ENCODE measurements at regions not wholly inside any gene's neighbourhood (a gene's known extent, or its start where the extent isn't known, plus 50 kb on each side); places are given as distances from the start of the nearest gene placed in this dataset.
A peak's percentile ranks its signal among the peaks of the same experiment; 100 is the strongest.

GRCh38 chr1:105017587-105017986 is 1267.9 kb downstream of the AMY1C start:
- Mint-ChIP-seq H3K27ac (no peak overlapping the region), H3K27me3 (no peaks in the 10 kb centered on the region), H3K4me3 (ENCODE audit: low read depth) (no peak overlapping the region), H3K4me1 (ENCODE audit: low read depth) (no peaks in the 10 kb centered on the region), H3K9me3 (ENCODE audit: low read depth) (no peaks in the 10 kb centered on the region), H3K36me3 (ENCODE audit: insufficient read depth) (no peaks in the 10 kb centered on the region)
- no peak for DNase-seq (ENCODE audit: low spot score, unreplicated experiment)
- no peak for TF ChIP-seq CTCF (IDR thresholded peaks at IDR 0.05; ENCODE audit: unreplicated experiment)

DNA sequence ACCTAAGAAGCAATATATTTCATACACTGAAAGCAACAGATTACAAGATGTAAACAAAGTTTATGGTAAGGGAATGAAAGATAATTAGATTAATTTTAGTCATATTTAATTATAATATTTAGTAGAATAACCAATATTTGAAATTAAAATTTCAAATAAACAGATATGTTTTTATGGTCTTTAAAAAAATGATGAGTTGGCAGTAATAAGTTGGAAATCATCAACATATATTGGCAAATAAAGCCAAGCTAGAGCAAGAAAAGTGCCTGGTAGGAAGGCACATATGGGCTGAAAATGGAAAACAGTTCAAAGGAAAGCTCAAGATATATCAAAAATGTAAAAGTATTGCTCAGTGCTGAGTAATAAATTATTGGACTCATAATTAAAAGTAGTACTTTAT is 1274.0 kb downstream of the AMY1C start:
- H3K27me3 Mint-ChIP-seq: no peaks in the 10 kb centered on the region
- no peak for TF ChIP-seq CTCF (IDR thresholded peaks at IDR 0.05; ENCODE audit: unreplicated experiment)
- no peak overlapping the region for H3K4me3 Mint-ChIP-seq (ENCODE audit: low read depth)
- no peak overlapping the region for H3K27ac Mint-ChIP-seq
- H3K4me1 Mint-ChIP-seq (ENCODE audit: low read depth): no peaks in the 10 kb centered on the region
- H3K36me3 Mint-ChIP-seq (ENCODE audit: insufficient read depth): no peaks in the 10 kb centered on the region
- no peak for DNase-seq (ENCODE audit: low spot score, unreplicated experiment)
- no peaks in the 10 kb centered on the region for H3K9me3 Mint-ChIP-seq (ENCODE audit: low read depth)

- no peaks in the 10 kb centered on the region for H3K36me3 Mint-ChIP-seq (ENCODE audit: insufficient read depth)
- no peak overlapping the region for H3K27ac Mint-ChIP-seq
- H3K27me3 Mint-ChIP-seq: no peaks in the 10 kb centered on the region
- H3K9me3 Mint-ChIP-seq (ENCODE audit: low read depth): no peaks in the 10 kb centered on the region
- H3K4me3 Mint-ChIP-seq (ENCODE audit: low read depth): no peak overlapping the region
- H3K4me1 Mint-ChIP-seq (ENCODE audit: low read depth): peaks cover 4% of the 10 kb centered on the region
- TF ChIP-seq CTCF (IDR thresholded peaks at IDR 0.05; ENCODE audit: unreplicated experiment): peak; percentile 19
- no peak for DNase-seq (ENCODE audit: low spot score, unreplicated experiment)
Observed at GRCh38 chr1:105027838-105028471, 1278.3 kb downstream of the AMY1C start.

- Mint-ChIP-seq H3K27ac (no peak overlapping the region), H3K4me1 (ENCODE audit: low read depth) (no peaks in the 10 kb centered on the region), H3K36me3 (ENCODE audit: insufficient read depth) (no peaks in the 10 kb centered on the region), H3K4me3 (ENCODE audit: low read depth) (no peak overlapping the region), H3K9me3 (ENCODE audit: low read depth) (peaks cover 6% of the 10 kb centered on the region), H3K27me3 (no peaks in the 10 kb centered on the region)
- no peak for DNase-seq (ENCODE audit: low spot score, unreplicated experiment)
- TF ChIP-seq CTCF (IDR thresholded peaks at IDR 0.05; ENCODE audit: unreplicated experiment): no peak
Observed at GRCh38 chr1:105072446-105072845, 1322.7 kb downstream of the AMY1C start.

DNA sequence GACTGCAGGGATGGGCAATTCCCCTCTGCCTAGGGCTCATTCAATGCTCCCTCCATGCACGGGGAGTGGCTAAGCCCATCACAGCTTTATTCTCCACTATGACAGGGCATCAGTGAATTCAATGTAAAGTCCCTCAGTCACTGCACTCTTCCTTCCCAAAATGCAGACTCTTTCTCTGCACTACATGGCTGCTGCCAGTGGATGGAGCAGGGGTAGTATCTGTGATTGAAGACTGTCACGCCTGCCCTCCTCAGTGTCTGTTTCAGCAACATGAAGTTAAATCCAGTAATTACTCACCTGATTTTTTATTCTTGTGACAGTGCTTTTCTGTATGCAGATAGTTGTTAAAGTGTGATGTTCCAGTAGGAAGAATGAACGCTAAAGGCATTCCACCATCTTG is 1323.2 kb downstream of the AMY1C start:
- Mint-ChIP-seq H3K36me3 (ENCODE audit: insufficient read depth) (no peaks in the 10 kb centered on the region), H3K9me3 (ENCODE audit: low read depth) (peaks cover 3% of the 10 kb centered on the region), H3K27me3 (no peaks in the 10 kb centered on the region), H3K27ac (no peak overlapping the region), H3K4me3 (ENCODE audit: low read depth) (no peak overlapping the region), H3K4me1 (ENCODE audit: low read depth) (no peaks in the 10 kb centered on the region)
- no peak for DNase-seq (ENCODE audit: low spot score, unreplicated experiment)
- no peak for TF ChIP-seq CTCF (IDR thresholded peaks at IDR 0.05; ENCODE audit: unreplicated experiment)

Data from progenitor cell of endocrine pancreas (in vitro differentiated cells).